HCT116 (cell line): ENCODE measurements at regions not wholly inside any gene's neighbourhood (a gene's known extent, or its start where the extent isn't known, plus 50 kb on each side); places are given as distances from the start of the nearest gene placed in this dataset.

Experiments used
- ATAC-seq: fragments of 200-7000 bp; cut with Tn5 transposase; 2 replicates; pipeline ENCODE4 v1.9.1; 2020; ENCODE audit warnings: mild to moderate bottlenecking, moderate library complexity
- BruUV-seq: library from RNA; stranded (reverse); fragments of 400-500 nt; replicated peaks from 2 replicates; lab custom pipeline; 2021; lab: Mats Ljungman, UMichigan
- CTCF ChIA-PET: fragments of 300-600 bp; sonication (Branson Sonifier 250); formaldehyde crosslinking; loops from one replicate; lab custom pipeline; 2021; ENCODE audit warnings: antibody characterized with exemption; lab: Charles Lee
- POLR2A ChIA-PET: fragments of 300-600, 350-600 bp; sonication (Branson Sonifier 250); formaldehyde crosslinking; loops from one replicate; lab custom pipeline; 2021; ENCODE audit warnings: antibody characterized with exemption; lab: Charles Lee
- RAD21 ChIA-PET, 2 experiments: fragments of 300-600 bp; sonication (Branson Sonifier 250); formaldehyde crosslinking; loops; one replicate each; lab custom pipeline; 2023; ENCODE audit warnings: low total read pairs in 2 of 2; ENCODE audit not compliant: uncharacterized antibody in 2 of 2, unreplicated experiment in 2 of 2, low non-redundant PET in 1 of 2; lab: Charles Lee
- DNase-seq: peaks from one replicate; pipeline ENCODE4 v3.0.0-alpha.2; 2010; ENCODE audit warnings: low read depth, low spot score
- H2AFZ ChIP-seq: fragments of 200-600 bp; shearing (Covaris generic), sonication (generic); 2 replicates; pipeline ENCODE4 v1.6.1; 2017; ENCODE audit warnings: low read depth, mixed run types, mixed read lengths, antibody characterized with exemption, low read length; ENCODE audit not compliant: poor library complexity, severe bottlenecking
- H3K27ac ChIP-seq: 2 replicates; pipeline ENCODE4 v1.5.1; 2012; ENCODE audit warnings: low read depth, low read length
- H3K27me3 ChIP-seq: fragments of 200-600 bp; sonication (generic); 2 replicates; pipeline ENCODE4 v1.6.1; 2016; ENCODE audit warnings: mixed run types, low read length, mixed read lengths; ENCODE audit not compliant: insufficient read depth
- H3K36me3 ChIP-seq, 2 experiments: fragments of 200-500 bp in 1 of 2; fragments of 200-600 bp in 1 of 2; sonication (Bioruptor generic) in 1 of 2; sonication (generic) in 1 of 2; 2 replicates each; pipeline versions ENCODE4 v1.5.1 to v1.6.1; 2014 to 2016; ENCODE audit warnings: low read length in 2 of 2, inconsistent platforms in 1 of 2, mixed read lengths in 1 of 2, mixed run types in 1 of 2; ENCODE audit not compliant: insufficient read depth in 2 of 2, control insufficient read depth in 1 of 2
- H3K4me1 ChIP-seq, 2 experiments: fragments of 200-600 bp in 1 of 2; sonication (generic) in 1 of 2; 2 replicates each; pipeline versions ENCODE4 v1.5.1 to v1.6.1; 2012 to 2017; ENCODE audit warnings: low read length in 2 of 2, inconsistent platforms in 1 of 2, mild to moderate bottlenecking in 1 of 2, mixed read lengths in 1 of 2, mixed run types in 1 of 2, moderate library complexity in 1 of 2; ENCODE audit not compliant: insufficient read depth in 2 of 2, control insufficient read depth in 1 of 2
- H3K4me2 ChIP-seq: fragments of 200-600 bp; sonication (generic); 2 replicates; pipeline ENCODE4 v1.6.1; 2017; ENCODE audit warnings: mixed run types, low read length, mixed read lengths
- H3K4me3 ChIP-seq, 2 experiments: fragments of 200-600 bp in 1 of 2; sonication (generic) in 1 of 2; replicated peaks in 1 of 2; 2 replicates each; pipeline ENCODE4 v1.5.1; 2011 to 2016; ENCODE audit warnings: low read length in 2 of 2, control low read depth in 1 of 2, low read depth in 1 of 2, mild to moderate bottlenecking in 1 of 2, mixed read lengths in 1 of 2, mixed run types in 1 of 2
- H3K79me2 ChIP-seq: fragments of 200-600 bp; sonication (generic); 2 replicates; pipeline ENCODE4 v1.6.1; 2017; ENCODE audit warnings: mild to moderate bottlenecking, mixed run types, low read length, moderate library complexity, mixed read lengths; ENCODE audit not compliant: insufficient read depth
- H3K9ac ChIP-seq: fragments of 200-600 bp; sonication (generic); 2 replicates; pipeline ENCODE4 v1.6.1; 2016; ENCODE audit warnings: low read length, mixed read lengths
- H3K9me2 ChIP-seq: fragments of 200-600 bp; sonication (generic), shearing (Covaris generic); 2 replicates; pipeline ENCODE4 v1.6.1; 2017; ENCODE audit warnings: mixed run types, mild to moderate bottlenecking, moderate library complexity; ENCODE audit not compliant: insufficient read depth
- H3K9me3 ChIP-seq, 2 experiments: fragments of 200-500 bp in 1 of 2; fragments of 200-600 bp in 1 of 2; sonication (Bioruptor generic) in 1 of 2; sonication (generic) in 1 of 2; 2 replicates each; pipeline ENCODE4 v1.6.1; 2014 to 2017; ENCODE audit warnings: low read length in 2 of 2, mixed read lengths in 2 of 2, inconsistent platforms in 1 of 2, low read depth in 1 of 2, mild to moderate bottlenecking in 1 of 2, mixed run types in 1 of 2, moderate library complexity in 1 of 2; ENCODE audit not compliant: control insufficient read depth in 1 of 2, insufficient read depth in 1 of 2
- H4K20me1 ChIP-seq: fragments of 200-600 bp; sonication (generic), shearing (Covaris generic); 2 replicates; pipeline ENCODE4 v1.6.1; 2017; ENCODE audit warnings: mixed run types, mild to moderate bottlenecking, moderate library complexity; ENCODE audit not compliant: insufficient read depth
- CBX3 ChIP-seq: IDR thresholded peaks from 2 replicates; pipeline ENCODE4 v1.6.1; 2012; ENCODE audit warnings: low read depth
- CEBPB ChIP-seq: IDR thresholded peaks from 2 replicates; pipeline ENCODE4 v1.6.1; 2012; ENCODE audit warnings: low read depth
- CTCF ChIP-seq, 3 experiments: fragments of 200-600 bp in 1 of 3; sonication (generic) in 1 of 3; IDR thresholded peaks in 2 of 3; conservative IDR thresholded peaks in 1 of 3; 2 replicates each; pipeline ENCODE4 v1.5.1; 2012 to 2017; ENCODE audit warnings: low read depth in 2 of 3, low read length in 2 of 3, antibody characterized with exemption in 1 of 3, borderline replicate concordance in 1 of 3, control low read depth in 1 of 3, mild to moderate bottlenecking in 1 of 3, mixed read lengths in 1 of 3, mixed run types in 1 of 3, moderate library complexity in 1 of 3; ENCODE audit not compliant: insufficient read depth in 1 of 3
- EGR1 ChIP-seq: IDR thresholded peaks from 2 replicates; pipeline ENCODE4 v1.6.1; 2012; ENCODE audit warnings: low read depth
- ELF1 ChIP-seq: IDR thresholded peaks from 2 replicates; pipeline ENCODE4 v1.6.1; 2012; ENCODE audit warnings: low read depth, borderline replicate concordance
- EZH2 ChIP-seq: fragments of 200-600 bp; sonication (generic); IDR thresholded peaks from 2 replicates; pipeline ENCODE4 v1.6.1; 2017; ENCODE audit warnings: antibody characterized with exemption, mixed run types
- FOSL1 ChIP-seq: IDR thresholded peaks from 2 replicates; pipeline ENCODE4 v1.6.1; 2012; ENCODE audit warnings: low read depth
- MAX ChIP-seq: IDR thresholded peaks from 2 replicates; pipeline ENCODE4 v1.6.1; 2012
- POLR2AphosphoS5 ChIP-seq: IDR thresholded peaks from 2 replicates; pipeline ENCODE4 v1.6.1; 2011; ENCODE audit warnings: mild to moderate bottlenecking, low read depth, low read length, moderate library complexity
- RAD21 ChIP-seq: IDR thresholded peaks from 2 replicates; pipeline ENCODE4 v1.6.1; 2012; ENCODE audit warnings: low read depth, mild to moderate bottlenecking
- SIN3A ChIP-seq: IDR thresholded peaks from 2 replicates; pipeline ENCODE4 v1.6.1; 2012; ENCODE audit warnings: low read depth
- SP1 ChIP-seq: IDR thresholded peaks from 2 replicates; pipeline ENCODE4 v1.6.1; 2012; ENCODE audit warnings: low read depth
- SRF ChIP-seq: IDR thresholded peaks from 2 replicates; pipeline ENCODE4 v1.6.1; 2012; ENCODE audit warnings: low read depth
- ZFX ChIP-seq: fragments of 450-650 bp; IDR thresholded peaks from 2 replicates; pipeline ENCODE4 v1.6.1; 2017
- ZNF274 ChIP-seq: fragments of 200-500 bp; sonication (Bioruptor generic); IDR thresholded peaks from 2 replicates; pipeline ENCODE4 v1.6.1; 2014; ENCODE audit warnings: mild to moderate bottlenecking, low read depth, low read length, inconsistent platforms
- intact Hi-C: fragments of 100-400 bp; cut with micrococcal nuclease; formaldehyde crosslinking; loops from 2 replicates; pipeline ENCODE4 v1.10.0; 2022

GRCh38 chr15:95609096-95609495, 721.4 kb upstream of the NR2F2 start:
- no peak overlapping the region for H3K4me3 ChIP-seq
- BruUV-seq = no TSS peak
- TF ChIP-seq FOSL1 (no peak), CBX3 (no peak), SIN3A (no peak), ZNF274 (no peak), SRF (no peak), RAD21 (no peak), ELF1 (no peak), CTCF (IDR thresholded peaks at IDR 0.05 in 2 of 3, conservative IDR thresholded peaks at IDR 0.05 in 1 of 3; ENCODE audit: borderline replicate concordance in 1 of 3, insufficient read depth in 1 of 3, low read depth in 2 of 3, low read length in 2 of 3) (no peak), SP1 (no peak)
- TF ChIP-seq, all 23 proteins: peak for 0
- ATAC-seq (no peak), DNase-seq (no peak)
- Histone ChIP-seq H3K27ac (no peak overlapping the region), H3K36me3 (no peaks in the 10 kb centered on the region), H3K27me3 (no peaks in the 10 kb centered on the region), H3K4me1 (no peaks in the 10 kb centered on the region), H3K9ac (no peak overlapping the region), H3K4me2 (no peak overlapping the region), H3K79me2 (no peaks in the 10 kb centered on the region), H4K20me1 (no peaks in the 10 kb centered on the region), H3K9me2 (no peaks in the 10 kb centered on the region), H2AFZ (no peak overlapping the region), H3K9me3 (no peaks in the 10 kb centered on the region)
- ChIA-PET CTCF (no interaction called here), RAD21 (no interaction called here), POLR2A (no interaction called here)
- intact Hi-C loops = no loop called here

- Histone ChIP-seq H3K79me2 (no peaks in the 10 kb centered on the region), H3K9me3 (no peaks in the 10 kb centered on the region), H3K4me2 (no peak overlapping the region), H3K9ac (no peak overlapping the region), H3K4me1 (no peaks in the 10 kb centered on the region), H3K27ac (no peak overlapping the region), H3K9me2 (no peaks in the 10 kb centered on the region), H2AFZ (no peak overlapping the region), H4K20me1 (no peaks in the 10 kb centered on the region), H3K27me3 (no peaks in the 10 kb centered on the region), H3K4me3 (no peak overlapping the region), H3K36me3 (no peaks in the 10 kb centered on the region)
- DNase-seq (no peak), ATAC-seq (no peak)
- intact Hi-C loops = no loop called here
- BruUV-seq = no TSS peak
- CTCF ChIA-PET = no interaction called here
- RAD21 ChIA-PET = no interaction called here
- POLR2A ChIA-PET = no interaction called here
- TF ChIP-seq CEBPB (no peak), CBX3 (no peak), SP1 (no peak), ZFX (no peak), POLR2AphosphoS5 (no peak), EZH2 (no peak), MAX (no peak), ELF1 (no peak), CTCF (IDR thresholded peaks at IDR 0.05 in 2 of 3, conservative IDR thresholded peaks at IDR 0.05 in 1 of 3; ENCODE audit: borderline replicate concordance in 1 of 3, insufficient read depth in 1 of 3, low read depth in 2 of 3, low read length in 2 of 3) (no peak), ZNF274 (no peak), EGR1 (no peak)
Observed at GRCh38 chr15:95610945-95611344, 719.6 kb upstream of the NR2F2 start.
